Gastrocnemius medialis (tissue), 4 donors: ENCODE measurements at regions not wholly inside any gene's neighbourhood (a gene's known extent, or its start where the extent isn't known, plus 50 kb on each side); places are given as distances from the start of the nearest gene placed in this dataset.

Experiments used
- ATAC-seq, 2 donors: fragments of 150-250 bp; one replicate each; pipeline ENCODE4 v1.9.1; 2016
- DNase-seq, 2 donors: peaks; one replicate each; pipeline ENCODE4 v3.0.0-alpha.2; 2019
- H3K27ac ChIP-seq, 4 donors: fragments of 200-600 bp; sonication (generic); 1 replicate in 1 of 4; 2 replicates in 3 of 4; pipeline ENCODE4 v1.5.1; 2016 to 2018; ENCODE audit warnings: mild to moderate bottlenecking in 2 of 4, moderate library complexity in 1 of 4
- H3K27me3 ChIP-seq, 3 donors: fragments of 200-600 bp; sonication (generic) in 2 of 3; 1 replicate in 1 of 3; 2 replicates in 2 of 3; pipeline versions ENCODE4 v1.5.1 to v1.6.0; 2016 to 2019; ENCODE audit warnings: mild to moderate bottlenecking in 1 of 3, moderate library complexity in 1 of 3
- H3K36me3 ChIP-seq, 2 donors: fragments of 200-600 bp; sonication (generic) in 1 of 2; one replicate each; pipeline ENCODE4 v1.5.1; 2017 to 2018
- H3K4me1 ChIP-seq, 2 donors: fragments of 200-600 bp; sonication (generic) in 1 of 2; one replicate each; pipeline ENCODE4 v1.5.1; 2016 to 2017; ENCODE audit warnings: mild to moderate bottlenecking in 2 of 2
- H3K4me3 ChIP-seq, 4 donors: fragments of 200-600 bp; sonication (generic) in 3 of 4; 1 replicate in 1 of 4; 2 replicates in 3 of 4; pipeline ENCODE4 v1.5.1; 2016 to 2019; ENCODE audit warnings: mild to moderate bottlenecking in 2 of 4
- H3K9me3 ChIP-seq, 3 donors: fragments of 200-600 bp; sonication (generic) in 2 of 3; 1 replicate in 1 of 3; 2 replicates in 2 of 3; pipeline ENCODE4 v1.5.1; 2016 to 2019
- POLR2A ChIP-seq, 2 donors: fragments of 450-650 bp; IDR thresholded peaks; one replicate each; pipeline ENCODE4 v1.6.1; 2017; ENCODE audit warnings: antibody characterized with exemption in 2 of 2, mild to moderate bottlenecking in 2 of 2, moderate library complexity in 2 of 2
- in situ Hi-C, 4 donors: fragments of 200-750 bp; cut with MboI; loops; one replicate each; pipeline versions ENCODE4 v1.15.0 to v1.8.0; 2017; ENCODE audit warnings: low sequenced_read_pairs in 4 of 4
- intact Hi-C: fragments of 100-400 bp; cut with DNase I; formaldehyde crosslinking; loops from one replicate; pipeline ENCODE4 v1.15.1; 2023; ENCODE audit warnings: low total_unique reads
- TF ChIP-seq, protein P1 (sequence below), 5 experiments: fragments of 450-650 bp in 3 of 5; fragments of 200-600 bp in 2 of 5; sonication (generic) in 2 of 5; IDR thresholded peaks in 4 of 5; conservative IDR thresholded peaks in 1 of 5; 1 replicate in 4 of 5; 2 replicates in 1 of 5; pipeline ENCODE4 v1.5.1; 2016 to 2019; ENCODE audit warnings: antibody characterized with exemption in 5 of 5, mild to moderate bottlenecking in 3 of 5, moderate library complexity in 3 of 5

DNA sequence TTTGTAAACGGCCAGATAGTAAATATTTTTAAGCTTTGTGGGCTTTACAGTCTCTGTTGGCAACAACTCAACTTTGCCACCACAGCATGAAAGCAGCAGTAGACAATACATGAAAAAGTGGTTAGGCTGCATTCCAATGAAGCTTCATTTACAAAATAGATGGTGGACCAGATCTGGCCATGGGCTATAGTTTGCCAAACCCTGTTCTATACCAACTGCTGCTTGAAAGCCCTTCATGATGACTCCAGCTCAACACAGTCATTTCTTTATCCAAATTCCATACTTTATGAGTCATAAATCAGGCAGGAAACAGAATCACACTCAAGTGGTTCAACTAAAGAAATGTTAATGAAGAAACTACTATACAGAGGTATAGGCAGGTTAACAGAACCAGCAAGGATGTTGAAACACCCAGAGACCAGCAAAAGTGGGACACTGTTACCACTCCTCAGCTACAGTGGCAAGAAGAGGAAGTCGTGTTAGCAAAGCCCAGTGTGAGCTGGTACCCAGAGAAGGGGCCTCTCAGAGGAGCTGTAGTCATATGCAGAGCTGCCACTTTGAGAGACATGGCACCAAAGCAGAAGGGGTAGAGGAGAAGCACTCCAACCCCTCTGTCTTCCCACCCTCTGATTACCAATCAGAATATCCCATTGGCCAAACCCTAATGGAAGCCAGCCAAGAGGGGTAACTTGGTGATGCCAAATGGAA is 72.5 kb downstream of the PRLHR start:
- in situ Hi-C loops, result no loop called here

GRCh38 chr10:118521415-118522117 is 73.9 kb downstream of the PRLHR start:
- Histone ChIP-seq H3K4me3 (no peak overlapping the region), H3K4me1 (no peaks in the 10 kb centered on the region), H3K9me3 (no peaks in the 10 kb centered on the region), H3K36me3 (no peaks in the 10 kb centered on the region), H3K27ac (no peak overlapping the region), H3K27me3 (no peaks in the 10 kb centered on the region)
- in situ Hi-C loops (no loop called here), intact Hi-C loops (no loop called here)
- no peak for DNase-seq
- no peak for TF ChIP-seq POLR2A (IDR thresholded peaks at IDR 0.05)
- TF ChIP-seq, protein P1, sequence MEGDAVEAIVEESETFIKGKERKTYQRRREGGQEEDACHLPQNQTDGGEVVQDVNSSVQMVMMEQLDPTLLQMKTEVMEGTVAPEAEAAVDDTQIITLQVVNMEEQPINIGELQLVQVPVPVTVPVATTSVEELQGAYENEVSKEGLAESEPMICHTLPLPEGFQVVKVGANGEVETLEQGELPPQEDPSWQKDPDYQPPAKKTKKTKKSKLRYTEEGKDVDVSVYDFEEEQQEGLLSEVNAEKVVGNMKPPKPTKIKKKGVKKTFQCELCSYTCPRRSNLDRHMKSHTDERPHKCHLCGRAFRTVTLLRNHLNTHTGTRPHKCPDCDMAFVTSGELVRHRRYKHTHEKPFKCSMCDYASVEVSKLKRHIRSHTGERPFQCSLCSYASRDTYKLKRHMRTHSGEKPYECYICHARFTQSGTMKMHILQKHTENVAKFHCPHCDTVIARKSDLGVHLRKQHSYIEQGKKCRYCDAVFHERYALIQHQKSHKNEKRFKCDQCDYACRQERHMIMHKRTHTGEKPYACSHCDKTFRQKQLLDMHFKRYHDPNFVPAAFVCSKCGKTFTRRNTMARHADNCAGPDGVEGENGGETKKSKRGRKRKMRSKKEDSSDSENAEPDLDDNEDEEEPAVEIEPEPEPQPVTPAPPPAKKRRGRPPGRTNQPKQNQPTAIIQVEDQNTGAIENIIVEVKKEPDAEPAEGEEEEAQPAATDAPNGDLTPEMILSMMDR (IDR thresholded peaks at IDR 0.05 in 4 of 5, conservative IDR thresholded peaks at IDR 0.05 in 1 of 5), result no peak
- no peak for ATAC-seq

More for the DNA sequence above, 72.5 kb downstream of the PRLHR start:
- no peaks in the 10 kb centered on the region for H3K27me3 ChIP-seq
- H3K9me3 ChIP-seq, result no peaks in the 10 kb centered on the region
- H3K4me3 ChIP-seq, result no peak overlapping the region
- no peaks in the 10 kb centered on the region for H3K36me3 ChIP-seq
- intact Hi-C loops, result no loop called here
- ATAC-seq, result no peak
- no peak for TF ChIP-seq POLR2A (IDR thresholded peaks at IDR 0.05)
- TF ChIP-seq, protein P1 (IDR thresholded peaks at IDR 0.05 in 4 of 5, conservative IDR thresholded peaks at IDR 0.05 in 1 of 5), result no peak
- H3K27ac ChIP-seq, result no peak overlapping the region
- H3K4me1 ChIP-seq, result no peaks in the 10 kb centered on the region
- no peak for DNase-seq

- Histone ChIP-seq H3K4me1 (no peaks in the 10 kb centered on the region), H3K36me3 (no peaks in the 10 kb centered on the region), H3K27ac (no peak overlapping the region), H3K27me3 (no peaks in the 10 kb centered on the region), H3K9me3 (no peaks in the 10 kb centered on the region), H3K4me3 (no peak overlapping the region)
- ATAC-seq (no peak), DNase-seq (no peak)
- TF ChIP-seq, protein P1 (IDR thresholded peaks at IDR 0.05 in 4 of 5, conservative IDR thresholded peaks at IDR 0.05 in 1 of 5), result no peak
- no peak for TF ChIP-seq POLR2A (IDR thresholded peaks at IDR 0.05)
- in situ Hi-C loops (no loop called here), intact Hi-C loops (no loop called here)
These were observed 75.2 kb downstream of the PRLHR start for GRCh38 chr10:118520116-118520742.

DNA sequence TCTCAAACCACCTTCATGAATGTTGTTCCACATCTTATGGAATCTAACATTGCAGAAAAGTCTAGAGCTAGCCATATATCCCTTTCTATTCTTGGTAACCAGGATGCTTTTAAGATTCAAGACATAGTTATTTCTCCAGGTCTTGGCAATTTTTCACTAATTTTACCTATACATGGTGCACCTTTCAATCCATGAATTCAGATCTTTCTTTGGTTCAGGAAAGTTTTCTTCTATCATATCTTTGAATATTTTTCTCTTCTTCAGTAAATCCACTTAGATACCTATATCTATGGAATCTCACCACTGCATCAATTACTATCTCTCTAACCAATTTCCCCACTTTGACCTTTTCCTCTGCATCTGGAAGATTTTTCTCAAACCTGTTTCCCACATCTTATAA is 77.4 kb downstream of the PRLHR start:
- Histone ChIP-seq H3K9me3 (no peaks in the 10 kb centered on the region), H3K4me1 (no peaks in the 10 kb centered on the region), H3K36me3 (no peaks in the 10 kb centered on the region), H3K27ac (no peak overlapping the region), H3K27me3 (no peaks in the 10 kb centered on the region), H3K4me3 (no peak overlapping the region)
- ATAC-seq (no peak), DNase-seq (no peak)
- no peak for TF ChIP-seq POLR2A (IDR thresholded peaks at IDR 0.05)
- TF ChIP-seq, protein P1 (IDR thresholded peaks at IDR 0.05 in 4 of 5, conservative IDR thresholded peaks at IDR 0.05 in 1 of 5), result no peak
- in situ Hi-C loops (no loop called here), intact Hi-C loops (no loop called here)
